ENCODE measurements at regions not wholly inside any gene's neighbourhood (a gene's known extent, or its start where the extent isn't known, plus 50 kb on each side); places are given as distances from the start of the nearest gene placed in this dataset.
A peak's percentile ranks its signal among the peaks of the same experiment; 100 is the strongest.
"Not testable (repeated sequence)": the region's sequence is repeated elsewhere in the genome, so short reads cannot be mapped to it uniquely, and the experiment has no call there.

DNA sequence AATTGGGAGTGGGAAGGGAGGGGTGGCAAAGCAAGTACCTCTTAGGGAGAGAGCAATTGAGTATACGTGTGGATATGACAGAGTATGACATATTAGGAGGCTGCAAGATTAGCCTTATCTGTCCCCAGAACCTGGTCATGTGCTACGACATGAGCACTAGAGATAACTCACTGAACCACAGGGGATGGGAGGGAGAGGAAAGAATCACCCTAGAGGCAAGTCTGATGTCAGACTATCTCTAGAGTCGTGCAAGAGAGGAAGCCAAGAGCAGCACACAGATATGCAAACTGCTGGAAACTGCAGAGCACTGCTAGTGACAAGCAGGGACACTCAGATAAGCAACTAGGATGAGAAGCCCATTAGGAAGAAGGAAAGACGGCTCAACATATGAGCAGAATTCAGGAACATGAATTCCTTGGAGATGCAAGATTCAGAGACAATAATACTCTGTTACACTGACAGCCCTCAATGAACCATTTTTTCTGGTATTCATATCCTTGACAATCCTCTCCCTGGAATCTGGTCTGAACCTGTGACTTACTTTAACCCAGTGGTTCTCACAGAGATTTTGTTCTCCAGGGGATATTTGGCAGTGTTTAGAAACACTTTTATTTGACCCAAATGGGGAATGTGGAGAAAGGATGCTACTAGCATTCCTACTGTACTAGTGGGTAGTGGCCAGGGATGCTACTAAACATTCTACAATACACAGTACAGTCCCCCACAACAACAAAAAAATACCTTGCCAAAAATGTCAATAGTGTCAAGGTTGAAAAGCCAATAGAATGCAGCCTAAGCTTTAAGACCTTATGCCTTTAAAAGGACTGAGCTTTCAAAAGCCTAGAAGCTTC is 84.0 kb upstream of the BMP2K start:
- DNase-seq (ENCODE audit: low read depth in 2 of 2) = no peak

DNA sequence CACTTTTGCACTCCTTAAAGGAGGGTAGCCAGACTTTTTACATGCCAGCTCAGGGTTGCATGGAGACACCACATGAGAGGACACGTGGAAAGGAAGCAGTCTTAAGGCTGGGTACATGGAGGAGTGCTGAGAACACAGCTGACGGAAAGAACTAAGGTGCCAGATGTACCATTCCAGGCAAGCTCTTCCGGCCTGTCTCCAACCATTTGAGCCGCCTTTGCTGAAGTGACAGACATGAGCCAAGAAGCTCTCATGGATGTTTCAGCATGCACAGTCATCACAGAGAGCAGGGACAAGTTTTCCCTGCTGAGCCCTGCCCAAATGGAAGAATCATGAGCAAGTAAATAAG is 83.4 kb upstream of the BMP2K start:
- DNase-seq (ENCODE audit: low read depth in 2 of 2) = no peak

DNA sequence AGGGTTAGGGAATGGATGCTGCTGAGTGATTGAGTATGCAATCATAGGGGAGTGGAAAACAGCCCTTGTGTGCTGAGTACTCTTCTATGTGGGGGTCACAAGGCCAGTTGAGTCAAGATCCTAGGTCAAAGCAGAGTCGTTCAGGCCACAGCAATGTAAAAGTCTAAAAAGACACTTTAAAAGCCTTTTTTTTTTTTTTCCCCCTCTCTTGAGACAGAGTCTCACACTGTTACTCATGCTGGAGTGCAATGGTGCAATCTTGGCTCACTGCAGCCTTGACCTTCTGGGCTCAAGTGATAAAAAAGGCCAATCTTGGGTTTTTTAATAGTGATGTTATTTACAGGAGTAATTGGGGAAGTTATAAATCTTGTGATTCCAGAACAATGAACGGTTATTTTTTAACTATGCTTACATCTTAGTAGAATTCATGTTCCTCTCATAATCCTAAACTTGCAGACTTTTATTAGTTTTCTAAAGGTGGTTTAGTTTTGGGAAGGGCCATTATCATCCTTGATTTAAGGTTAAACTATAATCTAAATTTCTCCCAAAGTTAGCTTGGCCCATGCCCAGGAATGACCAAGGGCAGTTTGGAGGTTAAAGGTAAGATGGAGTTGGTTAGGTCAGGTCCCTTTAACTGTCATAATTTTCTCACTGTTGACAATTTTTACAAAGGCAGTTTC is 82.2 kb upstream of the BMP2K start:
- DNase-seq (ENCODE audit: low read depth in 2 of 2) = no peak

DNA sequence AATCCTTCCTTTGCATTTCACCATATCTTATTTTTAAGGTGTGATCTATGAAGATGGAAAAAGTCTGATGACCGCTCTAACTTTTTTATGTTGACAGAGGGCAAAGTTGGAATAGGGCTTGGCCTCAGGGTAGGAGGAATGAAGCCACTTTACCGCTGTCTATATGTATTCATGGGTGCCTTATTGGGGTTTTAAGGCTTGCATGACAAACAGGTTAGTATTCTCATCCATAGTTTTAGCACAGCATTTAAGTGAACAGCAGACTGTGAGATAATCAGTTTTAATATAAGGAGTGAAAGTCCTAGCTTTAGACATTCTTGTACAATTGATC is 81.7 kb upstream of the BMP2K start:
- no peak for DNase-seq (ENCODE audit: low read depth in 2 of 2)

DNA sequence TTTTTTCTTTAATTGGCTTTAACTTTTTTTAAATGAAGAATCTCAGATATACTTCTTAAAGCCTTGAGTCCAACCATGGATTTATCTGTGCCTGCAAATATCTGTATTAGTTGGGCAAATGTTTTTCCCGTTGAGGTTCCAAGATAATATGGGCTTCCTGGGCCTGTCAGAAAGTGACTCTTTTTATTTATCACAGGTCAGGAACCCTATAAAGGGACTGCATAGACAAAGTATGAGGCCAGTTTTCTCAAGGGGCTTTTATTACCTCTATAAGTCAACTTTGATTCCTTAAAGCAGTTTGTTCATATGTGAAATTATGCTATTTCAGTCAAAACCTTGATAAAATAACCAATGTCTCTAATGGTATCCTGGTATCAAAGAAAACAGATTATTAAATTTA is 80.2 kb upstream of the BMP2K start:
- no peak for DNase-seq (ENCODE audit: low read depth in 2 of 2)

DNA sequence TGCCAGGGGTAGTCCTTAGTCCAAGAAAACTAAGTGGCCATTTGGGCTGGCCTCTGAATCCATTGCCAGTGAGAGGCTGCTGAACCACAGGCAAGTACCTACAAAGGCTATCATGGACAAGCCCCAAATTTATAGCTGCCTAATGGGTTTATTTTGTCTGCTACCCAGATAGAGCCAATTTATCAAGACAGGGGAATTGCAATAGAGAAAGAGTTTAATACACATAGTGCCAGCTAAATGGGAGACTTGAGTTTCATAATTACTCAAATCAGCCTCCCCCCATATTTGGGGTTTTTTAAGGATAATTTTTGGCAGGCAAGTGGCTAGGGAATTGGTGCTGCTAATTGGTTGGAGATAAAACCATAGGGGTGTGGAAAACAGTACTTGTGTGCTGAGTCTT is 73.1 kb upstream of the BMP2K start:
- no peak for DNase-seq (ENCODE audit: low read depth in 2 of 2)

DNA sequence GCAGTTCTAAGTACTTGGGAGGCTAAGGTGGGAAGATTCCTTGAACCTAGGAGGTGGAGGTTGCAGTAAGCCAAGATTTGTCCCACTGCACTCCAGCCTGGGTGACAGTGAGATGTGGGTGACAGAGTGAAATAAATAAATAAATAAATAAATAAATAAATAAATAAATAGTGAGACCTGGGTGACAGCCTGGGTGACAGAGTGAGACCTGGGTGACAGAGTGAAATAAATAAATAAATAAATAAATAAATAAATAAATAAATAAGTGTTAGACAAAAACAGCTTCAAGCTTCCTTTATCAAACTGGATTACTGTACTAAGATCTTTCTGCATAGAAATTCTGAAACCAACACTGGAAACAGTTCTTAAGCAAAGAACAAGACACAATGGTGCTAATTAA is 71.8 kb upstream of the BMP2K start:
- no peak for DNase-seq (ENCODE audit: low read depth in 2 of 2)

DNA sequence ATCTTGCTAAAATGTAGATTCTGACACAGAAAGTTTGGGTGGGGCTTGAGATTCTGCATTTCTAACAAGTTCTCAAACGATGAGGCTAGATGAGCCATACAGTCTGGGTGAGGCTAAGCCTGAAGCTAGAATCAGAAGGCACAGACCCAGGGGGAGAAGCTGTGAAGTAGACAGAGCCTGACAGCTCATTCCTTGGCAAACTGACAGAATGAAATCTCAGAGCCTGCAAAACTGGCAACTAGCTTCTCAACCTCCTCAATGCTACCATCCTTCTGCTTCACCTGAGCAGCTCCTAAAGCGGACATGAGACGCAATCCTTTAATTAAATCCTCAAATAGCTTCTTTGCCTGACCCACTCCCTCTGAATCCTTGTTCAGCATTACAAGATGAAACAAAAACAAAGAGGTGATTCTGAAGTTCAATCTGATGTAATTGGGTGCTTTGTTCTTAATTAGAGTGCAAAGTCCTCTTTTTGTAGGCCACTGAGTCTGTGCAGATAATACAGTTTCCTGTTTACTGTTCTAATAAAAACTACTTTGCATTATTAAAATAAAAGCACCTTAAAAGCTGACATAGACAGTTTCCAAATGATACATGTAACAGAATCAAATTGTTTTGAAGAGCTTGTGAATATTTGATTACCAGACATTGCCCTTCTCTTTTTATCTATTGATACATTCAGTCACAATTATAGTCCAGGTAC is 71.0 kb upstream of the BMP2K start:
- DNase-seq (ENCODE audit: low read depth in 2 of 2) = no peak

DNA sequence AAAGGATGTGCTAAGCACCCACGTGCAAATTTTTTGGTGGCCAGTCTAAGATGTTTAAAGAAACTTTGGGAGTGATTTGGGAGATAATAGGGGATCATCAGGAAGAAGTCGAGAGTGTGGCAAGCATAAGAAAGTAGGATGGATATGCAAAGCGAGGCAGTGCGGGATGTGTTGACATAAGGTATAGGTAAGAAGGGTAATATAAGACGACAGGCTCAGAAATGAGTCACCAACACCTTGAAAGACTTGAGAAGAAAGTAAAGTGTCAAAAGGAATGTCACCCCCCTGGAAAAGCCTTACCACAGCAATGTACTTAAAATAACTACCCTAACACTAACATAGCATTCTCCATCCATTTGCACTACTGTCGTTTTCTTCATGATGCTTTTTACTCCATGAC is 69.8 kb upstream of the BMP2K start:
- DNase-seq (ENCODE audit: low read depth in 2 of 2) = no peak

DNA sequence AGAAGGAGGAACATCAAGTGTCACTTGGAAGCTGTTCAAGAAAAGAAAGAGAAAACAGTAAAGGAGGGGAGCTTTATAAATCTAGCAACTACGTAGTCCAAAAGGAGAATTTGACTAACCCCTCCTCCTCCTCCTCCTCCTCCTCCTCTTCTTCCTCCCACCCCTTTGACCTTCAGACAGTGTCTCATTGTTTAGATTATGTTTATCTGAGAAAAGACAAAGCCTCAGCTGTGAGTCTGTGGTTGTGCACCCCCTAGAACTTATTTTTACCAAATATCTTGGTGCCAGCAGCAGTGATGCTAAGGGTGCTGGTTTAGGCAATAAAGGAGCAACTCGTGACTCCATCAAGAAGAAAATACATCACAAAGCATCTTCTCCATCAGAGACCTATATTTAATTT is 68.9 kb upstream of the BMP2K start:
- DNase-seq (ENCODE audit: low read depth in 2 of 2) = no peak

DNA sequence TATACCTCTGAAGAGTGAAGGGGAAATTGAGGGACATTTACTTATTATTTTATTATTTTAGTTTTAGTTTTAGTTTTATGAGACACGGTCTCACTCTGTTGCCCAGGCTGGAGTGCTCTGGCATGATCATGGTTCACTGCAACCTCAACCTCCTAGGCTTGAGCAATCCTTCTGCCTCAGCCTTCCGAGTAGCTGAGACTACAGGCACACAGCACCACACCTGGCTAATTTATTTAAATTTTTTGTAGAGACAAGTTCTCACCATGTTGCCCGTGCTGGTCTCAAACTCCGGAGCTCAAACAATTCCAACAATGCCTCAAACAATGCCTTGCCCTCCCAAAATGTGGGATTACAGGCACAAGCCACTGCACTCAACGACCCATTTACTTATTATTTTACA is 68.4 kb upstream of the BMP2K start:
- DNase-seq (ENCODE audit: low read depth in 2 of 2) = no peak

DNA sequence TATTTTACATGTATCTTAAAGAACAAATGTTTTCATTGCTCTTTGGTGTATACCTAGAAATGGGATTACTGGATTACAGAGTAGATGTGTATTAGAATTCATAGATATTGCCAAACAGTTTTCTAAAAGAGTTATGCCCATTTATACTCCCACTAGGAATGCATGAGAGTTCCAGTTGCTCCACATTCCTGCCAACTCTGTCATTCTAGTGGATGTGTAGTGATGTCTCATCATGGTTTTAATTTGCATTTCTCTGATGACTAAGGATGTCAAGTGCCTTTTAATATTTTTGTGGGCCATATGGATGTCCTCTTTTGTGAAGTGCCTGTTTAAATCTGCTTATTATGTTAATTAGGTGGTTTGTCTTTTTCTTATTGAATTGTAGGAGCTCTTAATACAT is 65.6 kb upstream of the BMP2K start:
- no peak for DNase-seq (ENCODE audit: low read depth in 2 of 2)

DNA sequence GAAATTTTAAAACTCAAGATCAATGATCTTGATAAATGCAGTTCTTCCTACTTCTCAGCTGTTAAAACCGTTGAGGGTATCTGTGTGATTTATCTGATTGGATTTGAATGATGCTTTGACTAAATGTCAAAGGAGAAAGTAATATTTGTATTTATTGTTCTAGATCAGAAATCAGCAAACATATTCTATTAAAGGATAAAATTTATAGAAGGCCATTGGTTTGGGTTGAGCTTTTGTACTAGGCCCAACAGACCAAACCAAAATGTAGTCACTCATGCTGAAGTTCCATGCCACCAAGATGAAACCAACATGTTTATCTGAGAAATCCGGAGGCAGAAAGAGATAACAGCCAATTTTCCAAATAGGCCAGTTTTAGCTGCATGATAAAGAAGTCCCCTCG is 64.5 kb upstream of the BMP2K start:
- no peak for DNase-seq (ENCODE audit: low read depth in 2 of 2)

DNA sequence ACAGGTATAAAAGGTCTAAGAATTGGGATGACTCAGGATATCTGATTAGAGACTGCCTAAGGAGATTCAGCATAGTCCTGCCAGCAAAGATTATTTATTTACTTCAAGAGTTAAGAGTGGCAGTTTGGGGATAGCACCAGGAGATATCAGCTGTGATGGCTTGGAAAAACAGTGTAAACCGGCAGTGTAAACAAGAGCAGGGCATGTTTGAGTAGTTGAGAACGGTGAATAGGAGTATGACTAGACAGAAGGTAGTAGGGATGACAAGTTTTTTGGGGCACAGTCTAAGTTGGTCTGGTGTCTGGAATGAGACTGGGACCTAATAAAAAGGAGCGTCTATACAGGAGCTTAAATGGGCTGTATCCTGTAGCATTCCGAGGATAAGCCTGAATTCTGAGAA is 61.6 kb upstream of the BMP2K start:
- DNase-seq (ENCODE audit: low read depth in 2 of 2) = not testable (repeated sequence)

DNA sequence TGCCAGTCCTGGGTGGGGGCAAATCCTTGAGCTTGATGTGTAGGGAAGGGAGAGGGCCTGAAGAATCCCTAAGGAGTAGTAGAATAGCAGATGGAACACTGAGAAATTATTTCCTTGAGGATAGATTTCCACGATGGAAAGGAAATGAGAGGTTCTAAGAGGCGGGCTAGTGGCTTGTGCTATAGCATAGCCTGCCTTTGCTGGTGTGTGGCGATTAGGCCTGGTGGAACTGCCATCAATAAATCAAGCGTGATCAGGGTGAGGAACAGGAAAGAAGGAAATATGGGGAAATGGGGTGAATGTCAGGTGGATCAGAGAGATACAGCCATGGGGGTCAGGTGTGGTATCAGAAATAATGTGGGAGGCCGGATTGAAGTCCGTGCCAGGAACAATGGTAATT is 60.8 kb upstream of the BMP2K start:
- not testable (repeated sequence) for DNase-seq (ENCODE audit: low read depth in 2 of 2)

DNA sequence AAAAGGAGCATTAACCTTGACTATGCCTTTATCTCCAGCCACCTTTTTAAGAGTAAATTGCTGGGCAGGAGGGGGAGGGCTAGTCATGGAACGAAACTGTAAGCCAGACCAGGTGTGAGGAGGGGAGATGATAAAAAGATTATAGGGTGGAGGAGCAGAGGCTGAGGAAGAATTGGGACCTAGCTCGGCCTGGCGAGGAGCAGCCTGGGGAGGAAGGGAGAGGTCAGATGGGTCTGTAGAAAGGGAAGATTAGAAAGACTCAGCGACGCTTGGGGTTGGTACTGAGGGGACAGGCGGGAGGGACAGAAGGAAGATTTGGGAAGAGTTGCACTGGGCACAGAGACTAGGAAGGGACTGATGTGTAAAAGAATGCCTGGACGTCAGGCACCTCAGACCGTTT is 58.4 kb upstream of the BMP2K start:
- DNase-seq (ENCODE audit: low read depth in 2 of 2) = not testable (repeated sequence)

DNA sequence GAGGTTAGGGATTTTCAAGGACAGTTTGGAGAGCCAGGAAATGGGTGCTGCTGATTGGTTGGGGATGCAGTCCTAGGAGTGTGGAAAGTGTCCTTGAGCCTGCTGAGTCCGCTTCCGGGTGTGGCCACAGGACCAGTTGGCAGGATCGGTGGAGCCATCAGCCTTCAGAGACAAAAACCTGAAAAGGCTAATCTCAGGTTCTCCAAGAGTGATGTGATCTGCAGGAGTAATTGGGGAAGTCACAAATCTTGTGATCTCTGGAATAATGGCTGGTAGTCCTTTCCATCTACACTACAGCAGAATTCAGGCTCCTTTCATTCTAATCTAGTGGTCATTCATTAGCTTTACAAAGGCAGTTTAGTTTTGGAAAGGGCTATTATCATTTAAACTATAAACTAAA is 55.9 kb upstream of the BMP2K start:
- DNase-seq (ENCODE audit: low read depth in 2 of 2) = no peak

DNA sequence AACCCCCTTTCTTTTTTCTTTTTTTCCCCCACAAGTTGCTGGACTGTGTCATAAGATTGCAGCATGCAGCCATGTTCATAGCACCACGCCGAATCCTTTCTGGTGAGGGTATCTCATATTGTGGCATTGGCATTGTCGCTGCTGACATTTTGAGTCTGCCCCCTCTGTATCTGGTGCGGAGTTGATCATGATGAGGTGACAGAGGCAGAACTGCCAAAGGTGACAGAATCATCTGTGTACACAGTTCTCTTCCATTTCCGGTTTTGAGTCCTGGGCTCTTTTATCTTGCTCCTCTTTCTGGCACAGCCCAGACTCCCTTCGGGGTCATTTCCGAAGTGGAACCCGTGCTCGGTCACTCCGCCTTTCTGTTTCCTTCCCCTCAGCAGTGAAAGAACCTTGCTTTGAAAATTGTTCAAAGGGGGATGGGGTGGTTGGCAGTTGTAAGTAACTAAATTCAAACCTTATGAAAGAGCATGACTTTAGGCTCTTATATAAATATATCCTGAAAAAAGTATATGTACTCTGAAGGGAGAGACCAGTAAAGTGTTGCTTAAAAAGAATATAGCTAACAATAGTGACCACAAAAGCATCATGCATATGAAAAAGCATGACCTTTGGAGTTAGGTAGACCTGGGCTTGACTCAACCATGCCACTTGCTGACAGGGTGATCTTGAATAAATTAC is 55.0 kb upstream of the BMP2K start:
- peak; percentile 1 to 14 for DNase-seq (ENCODE audit: low read depth in 2 of 2)

DNA sequence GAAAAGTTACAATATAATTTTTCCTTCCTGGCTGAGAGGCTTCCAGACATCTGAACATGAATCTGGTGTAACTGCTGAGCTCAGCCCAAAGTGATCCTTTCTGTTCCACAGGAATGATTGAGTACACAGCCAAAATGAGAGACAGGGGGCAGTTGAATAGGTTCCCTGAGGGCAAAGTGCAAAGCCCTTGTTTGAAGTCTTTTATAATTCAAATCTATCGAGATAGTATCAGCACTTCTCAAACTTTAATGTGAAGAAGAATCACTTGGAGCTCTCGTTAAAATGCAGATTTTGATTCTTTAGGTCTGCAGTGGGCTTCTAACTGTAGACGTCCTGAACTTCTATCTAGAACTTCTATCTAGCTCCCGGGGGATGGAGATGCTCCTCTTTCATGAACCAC is 54.4 kb upstream of the BMP2K start:
- no peak for DNase-seq (ENCODE audit: low read depth in 2 of 2)

DNA sequence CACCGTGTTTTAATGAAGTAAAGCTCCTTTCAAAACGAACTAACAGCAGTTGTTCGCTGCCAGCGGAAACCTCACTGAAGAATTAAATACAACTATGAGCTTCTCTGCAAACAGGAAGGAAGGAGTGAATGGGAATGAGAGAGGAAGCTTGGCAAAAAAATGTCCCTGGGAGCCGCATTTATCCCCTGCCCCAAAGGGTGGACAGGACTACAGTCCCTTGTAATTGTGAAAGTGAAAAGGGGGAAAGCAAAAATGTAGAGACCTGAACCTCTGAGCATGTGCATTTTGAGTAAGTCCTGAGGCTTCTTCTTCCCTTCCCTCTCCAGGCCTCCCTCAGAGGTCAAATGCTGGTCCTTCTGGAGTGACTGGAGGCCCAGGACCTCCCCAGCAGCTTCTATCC is 53.8 kb upstream of the BMP2K start:
- DNase-seq (ENCODE audit: low read depth in 2 of 2) = no peak

DNA sequence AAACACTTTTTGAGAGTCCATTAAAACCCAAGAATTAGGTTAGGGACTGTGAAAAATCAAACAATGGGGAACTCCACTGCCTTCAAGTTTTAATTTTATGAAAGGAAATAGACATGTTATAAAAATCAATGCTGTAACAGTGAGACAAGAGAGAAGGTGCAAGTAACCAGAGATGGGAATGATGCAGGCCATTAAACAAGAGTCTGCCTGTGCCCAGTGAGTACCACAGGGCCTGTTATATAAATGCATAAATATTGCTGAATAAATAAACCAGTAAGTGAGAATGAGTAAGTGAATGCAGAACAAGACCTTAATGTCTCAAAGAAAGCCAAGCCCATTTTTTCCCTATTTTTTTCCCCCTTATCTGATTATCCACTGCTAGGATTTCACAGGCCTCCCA is 53.3 kb upstream of the BMP2K start:
- DNase-seq (ENCODE audit: low read depth in 2 of 2) = no peak
